Ovary (tissue), 3 donors: ENCODE measurements at regions not wholly inside any gene's neighbourhood (a gene's known extent, or its start where the extent isn't known, plus 50 kb on each side); places are given as distances from the start of the nearest gene placed in this dataset.

Experiments used
- CTCF ChIP-seq, 3 donors: fragments of 450-650 bp in 2 of 3; fragments of 200-600 bp in 1 of 3; IDR thresholded peaks; one replicate each; pipeline versions ENCODE4 v1.5.1 to v1.8.0; 2016 to 2022; ENCODE audit warnings: antibody characterized with exemption in 3 of 3, mild to moderate bottlenecking in 1 of 3
- EP300 ChIP-seq: sonication (generic); formaldehyde crosslinking; IDR thresholded peaks from one replicate; pipeline ENCODE4 v1.6.1; 2017; ENCODE audit warnings: antibody characterized with exemption
- POLR2A ChIP-seq: fragments of 450-650 bp; IDR thresholded peaks from one replicate; pipeline ENCODE4 v1.6.1; 2017; ENCODE audit warnings: antibody characterized with exemption, mild to moderate bottlenecking, moderate library complexity
- donor health status: DM: no; HTN: no; CAD: no.

- no peak for TF ChIP-seq CTCF (IDR thresholded peaks at IDR 0.05)
- no peak for TF ChIP-seq POLR2A
- TF ChIP-seq EP300: no peak
These were observed 133.2 kb downstream of the DLL1 start for GRCh38 chr6:170157567-170158218.
